HG03039 (cell line): ENCODE measurements at regions not wholly inside any gene's neighbourhood (a gene's known extent, or its start where the extent isn't known, plus 50 kb on each side); places are given as distances from the start of the nearest gene placed in this dataset.

Source experiments
- ATAC-seq: cut with Tn5 transposase; IDR thresholded peaks from one replicate; pipeline ENCODE4 v1.9.1; 2021; ENCODE audit warnings: mild to moderate bottlenecking, moderate library complexity; ENCODE audit not compliant: unreplicated experiment

DNA sequence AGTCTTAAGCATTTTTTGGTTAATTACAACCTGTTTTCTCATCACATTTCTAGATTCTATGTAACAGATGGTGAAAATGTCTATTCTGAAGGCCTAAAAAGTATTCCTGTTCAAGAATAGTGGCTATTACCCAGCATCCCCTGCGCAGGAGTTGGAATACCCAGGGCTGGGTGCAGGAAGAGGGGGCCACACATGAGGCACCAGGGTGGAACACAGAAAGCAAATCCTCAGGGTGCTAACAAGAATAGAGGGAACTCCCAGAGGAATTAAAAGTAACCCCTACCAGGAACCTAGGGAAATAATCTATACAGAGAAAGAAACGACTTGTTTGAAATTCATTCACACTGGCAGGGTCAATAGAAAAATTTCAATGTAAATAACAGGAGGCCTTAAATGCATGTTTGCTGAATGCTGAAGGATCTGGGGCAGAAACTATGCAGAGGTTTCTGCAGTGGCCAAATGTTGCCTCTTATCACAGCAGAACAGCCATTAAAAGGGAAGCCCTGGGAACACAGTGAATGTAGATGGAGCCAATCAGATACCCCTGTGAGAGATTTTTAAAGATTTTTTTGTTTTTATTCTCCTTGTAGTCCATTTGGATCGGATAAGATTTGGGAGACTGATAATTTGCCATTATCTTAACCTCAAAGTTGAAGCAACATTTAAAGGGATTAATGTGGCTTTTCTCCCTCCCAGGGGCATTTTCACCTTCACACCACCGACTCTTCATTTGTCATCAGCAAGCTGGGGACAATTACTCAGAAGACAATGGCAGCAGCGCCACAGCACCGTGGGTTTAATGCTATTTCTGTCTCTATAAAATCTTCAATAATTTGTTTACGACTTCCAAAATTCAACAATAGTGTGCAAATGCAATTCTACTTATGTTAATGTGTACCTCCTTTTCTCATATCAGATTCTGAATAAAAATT lies 196.0 kb upstream of the PSMD7 start:
- no peak for ATAC-seq

DNA sequence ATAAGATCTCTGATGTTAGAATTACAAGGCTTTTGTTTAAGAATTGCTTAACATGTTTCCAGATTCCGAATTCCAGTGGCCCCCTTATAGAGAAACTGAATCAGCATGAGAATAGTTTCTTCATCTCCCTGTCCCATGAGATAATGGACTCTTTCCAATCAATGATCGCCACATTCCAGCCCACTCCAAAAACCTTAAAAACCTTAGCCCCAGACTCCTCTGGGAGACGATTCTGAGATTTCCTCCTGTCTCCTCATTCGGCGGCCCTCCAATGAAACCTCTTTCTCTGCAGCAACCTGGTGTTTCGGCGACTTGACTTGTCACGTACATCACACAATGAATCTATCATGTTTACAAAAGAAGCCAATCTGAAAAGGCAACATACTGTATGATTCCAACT lies 197.1 kb upstream of the PSMD7 start:
- ATAC-seq = no peak

DNA sequence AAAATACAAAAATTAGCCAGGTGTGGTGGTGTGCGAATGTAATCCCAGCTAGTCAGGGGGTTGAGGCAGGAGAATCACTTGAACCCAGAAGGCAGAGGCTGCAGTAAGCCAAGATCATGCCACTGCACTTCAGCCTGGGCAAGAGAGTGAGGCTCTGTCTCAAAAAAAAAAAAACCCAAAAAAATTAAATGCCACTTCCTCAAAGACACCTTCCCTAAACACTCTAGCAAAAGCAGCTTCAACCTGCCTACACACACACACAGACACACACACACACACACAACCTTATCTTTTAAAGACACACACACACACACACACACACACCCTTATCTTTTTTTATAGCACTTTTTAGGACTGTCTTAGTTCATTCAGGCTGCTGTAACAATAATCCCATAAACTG lies 201.7 kb upstream of the PSMD7 start:
- no peak for ATAC-seq

DNA sequence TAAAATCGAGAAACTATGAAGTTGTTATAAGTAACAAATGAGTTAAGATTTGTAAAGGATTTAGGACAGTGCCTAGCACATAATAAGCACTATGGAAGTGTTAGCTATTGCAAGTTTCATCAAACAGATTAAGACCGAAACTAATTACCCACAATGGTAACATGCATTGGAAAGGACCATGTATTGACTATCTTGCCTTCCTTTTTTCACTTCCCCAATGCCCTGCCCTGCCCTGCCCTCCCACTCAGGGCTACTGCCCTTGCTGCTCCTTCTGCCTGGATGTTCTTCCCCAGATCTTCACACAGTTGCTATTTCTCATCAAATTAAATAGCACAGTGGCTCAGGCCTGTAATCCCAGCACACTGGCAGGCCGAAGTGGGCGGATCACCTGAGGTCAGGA lies 202.1 kb upstream of the PSMD7 start:
- ATAC-seq = no peak

DNA sequence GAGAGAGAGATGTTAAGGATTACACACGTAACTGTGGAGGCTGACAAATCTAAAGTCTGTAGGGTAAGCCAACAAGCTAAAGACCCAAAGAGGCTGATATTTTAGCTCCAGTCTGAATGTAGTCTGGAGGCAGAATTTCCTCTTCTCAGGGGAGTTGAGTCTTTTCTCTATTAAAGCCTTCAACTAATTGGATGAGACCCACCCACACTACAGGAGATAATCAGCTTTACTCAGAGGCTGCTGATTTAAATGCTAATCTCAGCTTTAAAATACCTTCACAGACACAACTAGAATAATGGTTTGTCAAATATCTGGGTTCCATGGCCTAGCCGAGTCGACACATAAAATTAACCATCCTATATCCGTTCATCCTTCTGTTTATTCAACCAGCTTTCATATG lies 204.3 kb upstream of the PSMD7 start:
- ATAC-seq = no peak

DNA sequence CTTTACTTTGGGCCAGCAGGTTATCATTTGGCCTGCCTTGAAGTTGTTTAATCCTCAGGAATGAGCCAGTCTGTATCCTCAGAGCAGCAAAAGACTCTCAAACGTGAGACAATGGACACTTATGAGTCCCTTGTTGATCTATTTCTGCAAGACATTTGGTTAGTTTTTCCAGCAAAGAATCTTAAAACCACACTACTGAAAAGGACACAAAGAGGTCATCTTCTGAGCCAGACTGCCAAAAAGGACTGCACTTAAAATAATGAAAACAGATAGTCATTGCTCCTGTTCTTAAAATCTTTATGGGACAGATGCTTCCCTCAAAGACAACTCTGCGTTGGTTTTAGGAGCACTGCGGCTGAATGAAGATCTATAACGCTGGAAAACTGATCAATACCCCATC lies 205.7 kb upstream of the PSMD7 start:
- ATAC-seq = no peak

DNA sequence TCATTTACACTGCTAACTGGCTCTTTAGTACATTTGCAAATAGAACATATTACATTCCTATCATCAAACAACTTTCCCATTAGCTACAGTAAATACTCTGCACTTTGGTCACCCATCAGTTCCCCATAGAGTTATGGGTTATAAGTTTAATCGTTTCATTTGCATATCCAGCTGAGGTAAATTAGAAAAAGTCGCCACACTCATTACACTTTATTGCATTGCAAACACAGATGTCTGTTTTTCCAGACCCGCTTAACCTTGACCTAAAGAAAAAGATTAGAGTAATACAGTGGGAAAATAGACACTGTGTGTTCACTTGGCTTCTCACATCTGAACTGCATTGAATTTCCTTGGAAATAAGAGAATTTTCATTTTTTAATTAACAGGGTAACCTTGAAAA lies 213.1 kb upstream of the PSMD7 start:
- ATAC-seq = no peak

DNA sequence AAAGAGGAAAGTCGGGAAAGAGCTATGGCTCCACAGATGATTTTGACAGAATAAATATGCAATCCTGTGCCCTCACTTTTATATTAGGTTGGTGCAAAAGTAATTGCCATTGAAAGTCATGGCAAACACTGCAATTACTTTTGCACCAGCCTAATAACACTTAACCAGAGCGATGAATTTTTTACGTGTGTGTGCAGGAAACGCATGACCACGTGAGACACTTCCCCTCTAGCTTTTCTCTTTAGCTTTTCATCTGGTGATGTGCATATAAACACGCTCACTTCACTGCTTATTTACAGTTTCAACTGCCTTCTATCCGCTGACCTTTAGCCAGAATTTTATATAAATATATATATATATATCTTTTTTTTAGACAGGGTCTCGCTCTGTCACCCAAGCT lies 216.3 kb upstream of the PSMD7 start:
- no peak for ATAC-seq

DNA sequence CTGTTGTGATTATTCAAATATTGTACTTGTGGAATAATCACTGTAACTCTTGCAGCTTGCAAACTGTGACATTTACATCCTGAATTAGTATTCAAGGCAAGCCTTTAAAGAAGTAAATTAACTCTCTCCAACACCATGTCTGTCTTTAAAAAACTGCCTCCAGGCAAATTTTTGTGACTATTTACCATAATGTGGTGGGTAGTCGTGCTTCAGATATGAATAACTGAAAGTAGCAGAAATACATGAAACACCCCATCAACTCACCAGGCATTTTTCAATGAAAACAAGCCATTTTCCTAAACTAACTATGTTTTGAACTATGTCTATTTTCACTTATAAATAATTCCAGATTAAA lies 217.4 kb upstream of the PSMD7 start:
- no peak for ATAC-seq

DNA sequence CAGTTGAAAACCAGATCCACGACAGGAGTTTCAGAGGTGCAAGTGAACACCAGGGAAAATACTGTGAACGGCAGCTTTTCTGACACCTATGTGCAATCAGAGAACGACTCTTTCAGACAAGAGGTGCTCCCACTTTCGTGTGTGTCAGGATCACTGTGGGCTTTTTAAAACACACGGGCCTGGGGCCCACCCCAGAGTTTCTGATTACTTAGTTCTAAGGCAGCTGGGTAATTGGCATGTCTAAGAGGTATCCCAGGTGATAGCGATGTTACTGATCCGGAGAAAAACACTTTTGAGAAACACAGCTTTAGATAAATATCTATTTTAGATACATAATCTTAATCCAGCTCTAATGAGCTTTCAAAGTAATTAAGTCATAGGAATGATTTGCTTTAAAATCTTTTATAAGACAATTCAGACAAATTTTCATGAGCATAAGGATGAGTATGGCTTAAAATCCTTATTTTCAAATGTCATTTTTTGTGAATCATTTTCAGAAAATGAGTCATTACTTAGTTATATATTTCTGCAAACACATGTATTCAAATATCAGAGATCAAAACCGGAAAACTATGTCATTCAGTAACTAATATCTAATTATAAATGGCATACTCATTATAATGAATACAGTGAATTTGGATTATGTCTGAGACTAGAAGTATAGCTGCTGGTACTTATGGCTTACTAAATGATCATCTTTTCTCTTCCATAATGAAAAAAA lies 217.9 kb upstream of the PSMD7 start:
- no peak for ATAC-seq

DNA sequence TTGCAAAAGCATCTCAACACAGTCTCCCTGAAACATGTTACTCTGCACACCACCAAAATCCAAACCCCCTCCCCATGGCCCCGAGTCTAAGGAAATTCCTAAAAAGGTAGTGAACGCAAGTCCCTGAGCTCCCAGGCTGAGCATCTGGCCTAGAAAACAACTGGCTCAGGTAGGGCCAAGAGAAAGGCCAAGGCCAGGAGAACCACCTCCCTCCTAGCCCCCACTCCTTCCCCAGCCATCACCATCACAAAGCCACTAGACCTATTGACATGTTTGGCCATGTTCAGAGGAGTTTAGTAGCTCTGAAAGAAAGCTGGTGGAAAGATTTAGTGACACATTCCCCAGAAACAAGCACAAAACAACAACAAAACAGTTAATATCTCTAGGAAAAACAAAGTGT lies 220.0 kb upstream of the PSMD7 start:
- ATAC-seq = no peak

DNA sequence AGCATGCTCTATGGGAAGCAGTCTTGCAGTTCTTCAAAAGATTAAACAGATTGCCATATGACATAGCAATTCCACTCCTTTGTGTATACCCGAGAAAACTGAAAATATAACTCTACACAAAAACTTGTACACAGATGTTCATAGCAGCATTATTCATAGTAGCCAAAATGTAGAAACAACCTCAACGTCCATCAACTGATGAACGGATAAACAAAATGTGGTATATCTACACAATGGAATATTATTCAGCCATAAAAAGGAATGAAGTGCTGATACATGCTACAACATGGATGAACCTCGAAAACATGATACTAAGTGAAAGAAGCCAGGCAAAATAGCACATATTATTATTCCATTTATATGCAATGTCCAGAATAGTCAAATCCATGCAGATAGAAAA lies 221.2 kb upstream of the PSMD7 start:
- no peak for ATAC-seq

DNA sequence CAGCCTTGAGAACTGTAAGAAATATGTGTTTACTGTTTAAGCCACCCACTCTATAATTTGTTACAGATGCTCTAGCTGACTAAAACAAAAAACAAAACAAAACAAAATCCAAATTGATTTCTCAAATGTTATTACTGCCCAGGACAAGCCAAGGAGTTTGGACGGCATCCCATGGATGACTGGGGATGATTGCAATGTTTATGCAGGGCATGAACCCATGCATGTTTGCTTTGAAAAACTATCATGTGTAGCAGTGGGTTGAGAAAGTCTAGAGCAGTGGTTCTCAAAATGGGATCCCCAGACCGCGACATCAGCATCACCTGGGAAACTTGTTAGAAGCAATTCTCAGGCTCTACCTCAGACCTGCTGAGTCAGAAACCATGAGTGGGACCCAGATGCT lies 223.2 kb upstream of the PSMD7 start:
- ATAC-seq = no peak

DNA sequence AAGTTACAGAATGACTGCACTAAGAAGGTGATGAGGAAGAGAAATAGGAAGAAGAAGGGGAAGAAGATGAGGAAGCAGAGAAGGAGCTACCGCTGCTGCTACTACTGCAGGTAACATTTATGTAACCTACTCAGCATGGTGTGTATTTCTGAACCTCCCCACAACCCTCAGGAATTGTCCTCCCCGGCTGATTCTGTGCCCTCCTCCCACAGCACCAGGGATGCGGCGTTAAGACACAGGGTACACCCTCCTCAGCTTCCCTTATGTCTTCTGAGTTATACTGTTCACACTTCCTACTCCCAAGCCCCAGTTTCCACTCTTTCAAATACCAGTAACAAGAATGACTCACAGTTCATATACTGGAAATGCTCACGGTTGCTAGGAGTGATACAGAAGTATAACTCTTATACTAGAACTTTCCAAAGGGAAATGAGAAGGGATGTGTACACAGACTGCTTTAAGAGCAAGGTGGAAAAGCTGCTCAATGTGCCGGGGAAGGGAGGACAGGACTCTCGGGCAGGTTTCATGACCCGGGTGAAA lies 224.5 kb upstream of the PSMD7 start:
- no peak for ATAC-seq

DNA sequence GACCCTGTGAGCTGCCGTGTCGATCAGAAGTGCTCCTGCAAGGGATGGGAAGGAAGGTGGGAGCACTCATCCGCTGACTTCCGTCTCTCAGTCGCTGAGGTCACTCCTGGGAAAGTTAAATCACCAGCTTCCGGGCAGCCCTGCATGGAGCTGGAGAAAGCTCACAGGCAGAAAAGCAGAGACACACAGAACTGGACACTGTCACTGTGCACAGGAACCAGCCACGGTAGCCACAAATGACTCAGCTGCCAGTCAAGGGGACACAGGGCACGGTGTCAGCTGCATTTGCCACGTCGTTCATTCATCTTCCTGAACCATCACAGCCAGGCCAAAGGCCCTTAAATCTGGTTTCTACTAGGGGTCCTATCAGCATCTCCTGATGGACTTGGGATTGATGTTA lies 226.4 kb upstream of the PSMD7 start:
- ATAC-seq = no peak

DNA sequence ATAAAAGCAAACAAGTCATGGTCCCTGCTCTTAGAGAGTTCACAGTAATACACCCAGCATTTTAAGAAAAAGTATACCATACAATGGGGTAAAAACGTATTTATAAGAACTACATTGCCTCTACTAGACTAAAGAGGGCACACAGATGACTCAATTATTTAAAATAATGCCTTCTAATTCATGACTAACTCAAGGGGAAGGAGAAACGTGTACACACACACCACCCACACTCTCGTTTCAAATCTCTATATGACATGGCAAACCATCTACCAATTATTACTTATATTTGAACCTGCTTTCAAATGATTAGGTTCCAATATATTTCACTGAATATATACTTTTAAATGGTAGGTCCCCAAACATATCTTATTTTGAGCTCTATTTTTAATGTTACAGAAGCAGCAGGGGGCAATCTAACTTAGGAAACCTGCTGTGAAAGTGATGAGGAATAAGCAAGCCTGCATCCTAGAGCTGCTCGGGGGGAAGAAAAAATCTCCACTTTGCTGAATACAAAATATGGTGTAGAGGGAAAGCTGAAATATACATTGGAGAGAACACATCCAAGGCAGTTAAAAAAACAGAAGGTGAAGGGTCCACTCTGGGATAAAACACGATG lies 232.4 kb upstream of the PSMD7 start:
- ATAC-seq = no peak

DNA sequence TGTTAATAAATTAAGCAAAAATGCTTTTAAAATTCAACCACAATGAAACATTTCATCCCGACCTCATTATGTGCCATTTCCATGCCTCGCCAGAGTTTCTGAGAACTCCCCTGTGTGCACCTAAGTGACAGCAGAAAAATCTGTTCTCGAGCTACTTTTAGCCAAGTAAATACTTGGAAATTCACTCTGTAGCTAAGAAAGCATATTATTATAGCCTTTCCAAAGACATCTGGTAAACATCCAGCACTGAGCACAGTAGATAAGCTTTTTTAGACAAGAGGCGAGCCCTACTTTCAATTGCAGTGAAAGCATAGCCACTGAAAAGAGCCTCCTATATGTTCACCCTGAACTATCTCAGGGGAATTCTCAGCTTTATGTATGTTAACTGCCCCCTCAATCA lies 242.8 kb upstream of the PSMD7 start:
- no peak for ATAC-seq

DNA sequence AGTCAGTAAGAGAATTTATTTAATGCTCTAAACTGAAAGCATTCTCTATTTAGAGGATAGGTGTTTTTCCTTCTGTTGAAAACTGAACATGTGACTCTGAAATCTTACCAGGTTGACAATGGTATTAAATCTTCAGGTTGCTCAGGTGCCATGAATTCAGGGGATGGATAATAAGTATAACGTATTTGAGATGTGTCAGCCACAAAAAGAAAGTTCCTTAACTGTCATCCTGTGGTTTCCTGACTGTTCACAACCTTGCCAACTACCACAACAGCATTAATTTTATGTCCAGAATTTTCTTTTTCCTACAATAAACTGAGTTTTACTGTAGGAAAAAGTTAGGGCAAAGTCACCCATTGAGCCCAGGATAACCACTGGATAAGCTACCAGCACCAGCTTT lies 243.3 kb upstream of the PSMD7 start:
- no peak for ATAC-seq

DNA sequence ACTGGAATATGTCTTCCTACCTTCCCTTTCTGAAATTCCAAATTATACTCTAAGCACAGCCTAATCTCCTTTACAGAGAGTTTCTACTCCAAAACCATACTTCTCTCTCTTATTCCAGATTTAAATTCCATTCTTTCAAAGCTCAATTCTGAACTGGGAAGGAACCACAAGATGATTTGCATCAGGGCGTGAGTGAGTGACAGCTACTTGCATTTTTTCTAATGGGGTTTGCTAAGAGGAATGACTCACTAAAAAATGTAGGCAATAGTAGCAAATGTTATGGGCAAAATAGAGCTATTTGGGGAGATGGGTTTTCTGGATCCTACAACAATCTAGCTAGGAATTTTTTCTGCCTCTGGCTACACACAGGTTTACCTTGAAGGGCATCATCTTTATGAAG lies 244.6 kb upstream of the PSMD7 start:
- ATAC-seq = no peak

DNA sequence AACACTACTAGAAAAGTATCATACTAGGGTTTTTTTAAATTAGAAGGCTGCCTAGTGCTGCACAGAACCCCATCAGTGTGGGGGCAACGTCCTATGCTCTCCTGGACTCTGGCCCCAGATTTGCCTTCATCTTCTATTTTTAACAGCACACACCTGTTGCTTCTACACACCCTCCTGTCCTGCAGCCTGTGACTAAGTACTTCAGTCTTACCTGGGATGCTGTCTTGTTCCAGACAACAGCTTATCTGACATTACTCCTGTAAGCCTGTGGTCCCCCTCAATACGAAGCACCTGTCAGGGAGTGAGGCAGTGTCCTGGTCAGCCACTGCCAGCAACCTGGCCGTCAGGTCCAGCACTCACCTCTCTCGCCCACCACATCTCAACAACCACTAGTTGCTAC lies 247.6 kb upstream of the PSMD7 start:
- no peak for ATAC-seq

DNA sequence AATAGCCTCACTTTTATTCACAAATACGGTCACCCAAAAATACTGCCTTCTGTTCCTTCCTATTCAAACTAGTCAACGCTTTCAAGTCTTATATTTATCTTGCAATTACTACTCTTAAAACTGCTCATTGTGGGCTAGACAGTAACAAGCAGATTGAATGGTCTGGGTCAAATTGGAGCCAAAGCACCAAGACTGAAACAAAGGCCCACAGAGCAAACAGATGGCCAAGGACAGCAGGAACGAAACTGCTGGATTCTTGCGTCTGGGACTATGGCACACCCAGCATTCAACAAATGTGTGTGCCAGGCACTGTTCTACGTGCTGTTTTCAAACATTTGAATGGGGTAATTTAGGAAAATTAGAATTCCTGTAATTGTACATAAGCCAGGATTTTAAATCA lies 250.1 kb upstream of the PSMD7 start:
- ATAC-seq = no peak

DNA sequence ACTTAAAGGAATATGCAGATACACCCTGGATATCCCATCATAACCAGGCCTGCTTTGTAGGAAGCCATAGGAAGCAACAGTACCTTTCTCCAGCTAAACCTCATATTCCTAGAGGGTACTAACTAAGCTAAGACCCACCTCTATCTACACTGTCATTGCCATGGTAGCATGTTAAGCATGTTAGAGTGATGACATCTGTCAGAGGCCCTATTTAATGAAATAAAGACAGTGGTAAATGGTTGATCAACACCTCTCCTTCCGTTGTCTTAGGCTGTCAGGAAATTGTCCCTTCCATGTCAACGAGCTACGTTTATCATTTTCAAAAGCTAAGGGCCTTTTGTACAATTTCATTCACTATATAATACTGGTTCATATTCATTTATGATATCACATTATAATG lies 251.1 kb upstream of the PSMD7 start:
- no peak for ATAC-seq
